ENCODE measurements at regions not wholly inside any gene's neighbourhood (a gene's known extent, or its start where the extent isn't known, plus 50 kb on each side); places are given as distances from the start of the nearest gene placed in this dataset.
"Not testable (repeated sequence)": the region's sequence is repeated elsewhere in the genome, so short reads cannot be mapped to it uniquely, and the experiment has no call there.

- DNase-seq (ENCODE audit: low read depth): no peak
- no peak overlapping the region for H3K4me3 ChIP-seq (ENCODE audit: low read depth, low read length)
- no peak for TF ChIP-seq MYC (IDR thresholded peaks at IDR 0.05; ENCODE audit: low read depth, low read length)
- no peak for TF ChIP-seq POLR2A (IDR thresholded peaks at IDR 0.05; ENCODE audit: extremely low read depth, insufficient read length)
- no peak for TF ChIP-seq CTCF (IDR thresholded peaks at IDR 0.05; ENCODE audit: low read depth, low read length)
- TF ChIP-seq MAX (IDR thresholded peaks at IDR 0.05; ENCODE audit: low read depth, low read length): no peak
Measured at GRCh38 chr15:26029146-26029545, 166.0 kb upstream of the ATP10A start.

- no peak for DNase-seq (ENCODE audit: low read depth)
- TF ChIP-seq MYC (IDR thresholded peaks at IDR 0.05; ENCODE audit: low read depth, low read length) (no peak), MAX (IDR thresholded peaks at IDR 0.05; ENCODE audit: low read depth, low read length) (no peak), CTCF (IDR thresholded peaks at IDR 0.05; ENCODE audit: low read depth, low read length) (no peak), POLR2A (IDR thresholded peaks at IDR 0.05; ENCODE audit: extremely low read depth, insufficient read length) (no peak)
- no peak overlapping the region for H3K4me3 ChIP-seq (ENCODE audit: low read depth, low read length)
Measured at GRCh38 chr15:26028086-26028740, 165.1 kb upstream of the ATP10A start.

GRCh38 chr15:26026671-26027070 lies 163.5 kb upstream of the ATP10A start:
- H3K4me3 ChIP-seq (ENCODE audit: low read depth, low read length); DNase-seq (ENCODE audit: low read depth): not testable (repeated sequence)

GRCh38 chr15:26024241-26024640 lies 161.1 kb upstream of the ATP10A start:
- DNase-seq (ENCODE audit: low read depth): no peak
- no peak for TF ChIP-seq CTCF (IDR thresholded peaks at IDR 0.05; ENCODE audit: low read depth, low read length)
- TF ChIP-seq MYC (IDR thresholded peaks at IDR 0.05; ENCODE audit: low read depth, low read length): no peak
- no peak for TF ChIP-seq POLR2A (IDR thresholded peaks at IDR 0.05; ENCODE audit: extremely low read depth, insufficient read length)
- no peak for TF ChIP-seq MAX (IDR thresholded peaks at IDR 0.05; ENCODE audit: low read depth, low read length)
- no peak overlapping the region for H3K4me3 ChIP-seq (ENCODE audit: low read depth, low read length)

GRCh38 chr15:26023691-26024090 lies 160.6 kb upstream of the ATP10A start:
- no peak for DNase-seq (ENCODE audit: low read depth)
- no peak for TF ChIP-seq MAX (IDR thresholded peaks at IDR 0.05; ENCODE audit: low read depth, low read length)
- no peak for TF ChIP-seq MYC (IDR thresholded peaks at IDR 0.05; ENCODE audit: low read depth, low read length)
- no peak overlapping the region for H3K4me3 ChIP-seq (ENCODE audit: low read depth, low read length)

- TF ChIP-seq POLR2A (IDR thresholded peaks at IDR 0.05; ENCODE audit: extremely low read depth, insufficient read length) (no peak), MYC (IDR thresholded peaks at IDR 0.05; ENCODE audit: low read depth, low read length) (no peak), MAX (IDR thresholded peaks at IDR 0.05; ENCODE audit: low read depth, low read length) (no peak), CTCF (IDR thresholded peaks at IDR 0.05; ENCODE audit: low read depth, low read length) (no peak)
- no peak overlapping the region for H3K4me3 ChIP-seq (ENCODE audit: low read depth, low read length)
- no peak for DNase-seq (ENCODE audit: low read depth)
Measured at GRCh38 chr15:26023231-26023630, 160.1 kb upstream of the ATP10A start.

- TF ChIP-seq CTCF (IDR thresholded peaks at IDR 0.05; ENCODE audit: low read depth, low read length) (no peak), MYC (IDR thresholded peaks at IDR 0.05; ENCODE audit: low read depth, low read length) (no peak), POLR2A (IDR thresholded peaks at IDR 0.05; ENCODE audit: extremely low read depth, insufficient read length) (no peak), MAX (IDR thresholded peaks at IDR 0.05; ENCODE audit: low read depth, low read length) (no peak)
- DNase-seq (ENCODE audit: low read depth): no peak
- H3K4me3 ChIP-seq (ENCODE audit: low read depth, low read length): no peak overlapping the region
Measured at GRCh38 chr15:26020871-26021270, 157.7 kb upstream of the ATP10A start.
